Pulmonary artery endothelial cell (primary cell): ENCODE measurements at regions not wholly inside any gene's neighbourhood (a gene's known extent, or its start where the extent isn't known, plus 50 kb on each side); places are given as distances from the start of the nearest gene placed in this dataset.
A peak's percentile ranks its signal among the peaks of the same experiment; 100 is the strongest.

ENCODE experiments used
- DNase-seq: peaks from one replicate; pipeline ENCODE4 v3.0.0-alpha.2; 2011; ENCODE audit warnings: low read depth, low spot score

GRCh38 chr13:74966814-74967424 lies 515.0 kb downstream of the TBC1D4 start:
- peak; percentile 67 for DNase-seq

DNA sequence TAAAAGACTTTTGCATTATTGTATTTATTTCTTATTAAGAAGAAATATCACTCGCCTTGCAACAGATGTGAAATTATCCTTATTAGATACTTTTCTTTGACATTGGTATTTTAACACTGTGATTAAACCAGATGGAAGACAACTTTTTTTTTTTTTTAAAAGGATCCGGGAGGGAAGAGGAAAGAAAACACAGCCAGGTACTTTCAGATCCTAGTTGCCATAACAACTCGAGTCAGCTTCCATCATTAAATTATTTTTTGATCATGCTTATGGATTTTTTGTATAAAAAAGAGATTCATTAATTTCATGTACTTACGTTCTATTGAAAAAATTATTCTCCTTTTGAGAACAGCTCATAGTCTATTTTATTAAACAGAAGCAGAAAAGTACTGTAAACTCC lies 515.7 kb downstream of the TBC1D4 start:
- no peak for DNase-seq

DNA sequence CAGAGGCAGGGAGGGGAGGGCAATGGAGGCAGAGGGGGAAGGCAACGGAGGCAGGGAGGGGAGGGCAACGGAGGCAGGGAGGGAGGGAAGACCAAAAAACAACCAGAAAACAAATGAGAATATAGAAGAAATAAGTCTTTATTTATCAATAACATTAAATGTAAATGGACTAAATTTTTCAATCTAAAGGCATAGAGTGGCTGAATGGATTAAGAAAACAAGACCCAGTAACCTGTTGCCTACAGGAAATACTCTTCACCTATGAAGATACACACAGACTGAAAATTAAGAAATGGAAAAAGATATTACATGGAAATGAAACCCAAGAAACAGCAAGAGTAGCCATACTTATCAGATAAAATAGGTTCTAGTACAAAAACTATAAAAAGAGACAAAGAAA lies 536.3 kb downstream of the TBC1D4 start:
- DNase-seq = no peak

DNA sequence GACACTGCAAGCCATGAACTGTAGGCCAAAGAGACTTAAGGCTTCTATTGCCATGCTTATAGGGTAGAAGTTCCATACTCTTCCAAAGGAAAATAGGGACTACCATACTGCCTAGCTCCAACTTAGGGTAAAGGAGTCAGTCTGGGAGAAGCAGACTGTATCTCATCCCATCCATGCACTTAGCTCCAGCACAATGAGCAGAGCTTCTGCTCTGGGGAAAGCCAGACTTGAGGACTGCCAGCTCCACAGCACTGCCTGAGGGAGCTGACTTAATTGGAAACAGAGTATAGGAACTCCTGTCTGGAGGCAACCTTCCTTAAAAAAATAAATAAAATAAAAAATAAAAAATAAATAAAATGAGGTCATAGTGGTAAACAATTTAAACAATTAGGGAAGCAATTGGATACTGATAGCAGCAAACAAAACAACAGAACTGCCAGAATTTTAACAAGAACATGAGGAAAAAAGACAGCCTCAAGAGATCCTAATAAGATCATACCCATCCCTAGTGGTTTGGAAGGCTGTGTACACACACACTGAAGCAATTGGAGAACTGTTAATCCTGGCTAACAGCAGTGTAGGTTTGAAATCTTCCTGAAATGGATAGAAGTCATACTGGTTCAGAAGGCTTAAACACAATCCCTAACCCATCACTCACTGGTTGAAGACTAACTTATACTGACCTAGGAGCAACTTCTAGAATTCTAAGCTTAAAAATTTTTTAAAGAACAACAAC lies 550.1 kb downstream of the TBC1D4 start:
- DNase-seq = no peak

- peak; percentile 8 for DNase-seq
Observed at GRCh38 chr13:74930402-74931165, 551.4 kb downstream of the TBC1D4 start.

GRCh38 chr13:74929436-74929835 lies 552.5 kb downstream of the TBC1D4 start:
- no peak for DNase-seq

DNA sequence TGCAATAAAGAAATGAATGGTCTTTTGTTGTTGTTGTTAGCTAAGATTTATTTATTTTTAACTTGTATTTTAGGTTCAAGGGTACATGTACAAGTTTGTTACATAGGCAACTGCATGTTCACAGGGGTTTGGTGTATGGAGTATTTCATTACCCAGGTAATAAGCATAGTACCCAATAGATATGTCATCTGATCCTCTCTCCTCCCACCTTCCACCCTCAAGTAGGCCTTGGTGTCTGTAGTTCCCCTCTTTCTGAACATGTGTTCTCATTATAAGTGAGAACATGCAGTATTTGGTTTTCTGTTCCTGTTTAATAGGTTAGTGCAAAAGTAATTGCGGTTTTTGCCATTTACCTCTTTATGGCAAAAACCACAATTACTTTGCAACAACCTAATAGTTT lies 554.1 kb downstream of the TBC1D4 start:
- no peak for DNase-seq

GRCh38 chr13:74922963-74923362 lies 559.0 kb downstream of the TBC1D4 start:
- DNase-seq = no peak

- DNase-seq = no peak
Observed at GRCh38 chr13:74921326-74921725, 560.6 kb downstream of the TBC1D4 start.

DNA sequence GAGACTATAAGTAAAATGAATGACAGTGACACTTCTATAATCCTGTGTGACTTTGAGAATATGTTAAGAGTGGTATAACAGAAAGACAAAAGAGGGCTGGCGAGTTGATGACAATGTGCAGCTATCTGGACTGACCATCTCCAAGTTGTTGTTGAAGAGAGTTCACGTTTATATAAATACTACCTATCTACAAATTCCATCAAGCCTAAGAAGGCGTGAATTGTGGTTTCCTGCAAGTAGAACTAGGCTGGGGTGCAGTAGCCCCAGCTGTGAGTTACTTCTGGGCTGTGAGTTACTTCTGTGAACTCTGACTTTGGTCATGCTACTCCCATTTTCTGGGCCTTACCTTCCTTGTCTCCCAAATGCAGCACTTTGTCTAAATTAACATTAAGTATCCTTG lies 561.0 kb downstream of the TBC1D4 start:
- DNase-seq = no peak

GRCh38 chr13:74920361-74920760 lies 561.6 kb downstream of the TBC1D4 start:
- no peak for DNase-seq

DNA sequence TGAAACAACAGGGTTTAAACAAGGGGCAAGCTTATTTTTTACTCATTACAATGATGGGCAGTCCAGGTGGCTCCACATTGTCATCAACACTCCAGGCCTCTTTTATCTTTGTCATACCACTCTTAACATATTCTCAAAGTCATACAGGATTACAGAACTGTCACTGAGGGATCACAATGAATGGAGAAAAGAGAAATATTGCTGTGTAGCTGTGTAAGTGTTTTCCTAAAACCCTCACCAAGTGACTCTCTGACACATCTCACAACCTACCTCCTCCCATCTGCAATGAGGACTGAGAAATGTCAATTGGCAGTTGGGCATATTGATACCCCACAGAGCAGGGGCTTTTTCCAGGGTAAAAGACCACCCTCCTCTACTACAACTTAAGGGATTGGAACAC lies 562.1 kb downstream of the TBC1D4 start:
- no peak for DNase-seq

DNA sequence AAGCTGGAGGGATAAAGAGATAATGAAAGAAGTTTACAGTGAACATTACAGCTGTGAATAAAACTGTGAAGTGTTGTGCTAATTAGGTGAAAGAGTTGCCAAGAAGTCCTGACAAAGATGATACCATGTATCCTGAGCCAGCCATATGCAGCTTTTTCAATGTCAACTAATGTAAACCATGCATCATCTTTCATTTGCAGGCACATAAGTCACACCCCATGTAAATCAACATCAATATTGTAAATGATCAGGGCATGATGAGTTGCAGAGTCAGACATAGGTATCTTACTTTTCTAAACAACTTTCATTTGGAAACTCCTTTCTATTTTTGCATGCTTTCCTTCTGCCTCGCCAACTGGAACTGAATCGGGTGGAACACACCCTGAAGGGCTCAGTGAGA lies 569.1 kb downstream of the TBC1D4 start:
- DNase-seq = no peak

DNA sequence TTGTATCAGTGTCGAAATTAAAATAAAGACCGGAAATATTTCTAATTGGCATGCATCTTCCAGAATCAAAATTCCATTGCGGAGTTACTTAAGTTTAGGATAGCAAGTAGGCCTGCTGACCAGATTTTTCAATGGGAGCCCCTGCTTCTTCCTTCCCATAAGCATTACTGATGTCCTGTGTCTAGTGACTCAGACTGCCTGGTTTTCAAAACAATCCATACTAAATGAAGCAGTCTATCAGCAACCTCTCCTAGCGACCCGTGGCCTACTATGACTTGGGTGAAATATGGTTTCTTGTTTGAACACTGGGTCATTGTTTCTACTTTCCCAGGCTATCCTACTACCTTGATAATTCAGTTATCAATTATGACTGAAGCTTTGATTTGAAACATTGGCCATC lies 571.6 kb downstream of the TBC1D4 start:
- DNase-seq = no peak

DNA sequence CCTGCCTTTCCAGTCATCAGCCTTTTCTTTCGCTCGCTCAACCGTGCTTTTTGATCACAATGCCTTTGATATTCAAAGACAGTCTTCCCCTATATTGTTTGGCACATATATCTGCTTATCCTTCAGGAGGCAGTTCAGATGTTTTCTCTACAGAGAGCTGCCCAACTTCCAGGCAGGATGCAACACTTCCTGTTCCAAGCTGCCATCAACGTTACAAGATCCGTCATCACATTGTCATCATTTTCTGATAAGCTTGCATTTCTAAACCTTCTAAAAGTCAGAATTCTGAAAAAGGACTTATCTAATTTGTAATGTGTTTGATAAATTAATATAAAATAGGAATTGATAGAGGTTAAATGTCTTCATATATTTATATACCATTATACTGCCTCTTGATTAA lies 574.2 kb downstream of the TBC1D4 start:
- peak; percentile 41 for DNase-seq

DNA sequence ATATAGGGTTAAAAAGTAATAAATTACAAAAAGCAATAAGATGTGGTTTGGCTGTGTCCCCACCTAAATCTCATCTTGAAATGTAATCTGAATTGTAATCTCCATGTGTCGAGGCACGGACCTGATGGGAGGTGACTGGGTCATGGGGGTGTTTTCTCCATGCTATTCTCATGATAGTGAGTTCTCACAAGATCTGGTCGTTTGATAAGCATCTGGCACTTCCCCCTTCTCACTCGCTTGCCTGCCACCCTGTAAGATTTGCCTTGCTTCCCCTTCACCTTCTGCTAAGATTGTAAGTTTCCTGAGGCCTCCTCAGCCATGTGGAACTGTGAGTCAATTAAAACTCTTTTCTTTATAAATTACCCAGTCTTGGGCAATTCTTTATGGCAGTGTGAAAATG lies 577.4 kb downstream of the TBC1D4 start:
- DNase-seq = no peak

GRCh38 chr13:74895042-74895796 lies 586.8 kb downstream of the TBC1D4 start:
- no peak for DNase-seq

- no peak for DNase-seq
Observed at GRCh38 chr13:74892096-74892495, 589.9 kb downstream of the TBC1D4 start.

- peak; percentile 68 for DNase-seq
Observed at GRCh38 chr13:74891610-74892009, 590.4 kb downstream of the TBC1D4 start.

DNA sequence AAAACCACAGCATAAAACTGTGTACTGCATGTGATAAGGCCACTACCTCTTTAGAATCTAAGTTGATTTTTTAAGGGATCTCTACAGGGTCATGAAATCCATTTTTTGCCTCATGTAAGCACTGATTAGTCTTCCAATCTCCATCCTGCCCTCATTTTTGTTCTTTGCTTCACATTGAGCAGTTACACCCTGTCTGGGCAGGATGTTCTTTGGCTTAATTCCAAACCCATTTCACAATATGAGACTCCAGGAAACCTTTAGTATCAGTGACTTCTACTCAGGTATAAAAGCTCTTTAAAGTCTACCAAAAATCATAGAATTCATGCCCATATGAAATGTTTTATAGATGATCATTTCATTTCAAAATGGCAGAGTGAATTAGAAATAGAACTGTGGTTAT lies 592.6 kb downstream of the TBC1D4 start:
- DNase-seq = no peak

- no peak for DNase-seq
Observed at GRCh38 chr13:74886502-74886901, 595.5 kb downstream of the TBC1D4 start.

DNA sequence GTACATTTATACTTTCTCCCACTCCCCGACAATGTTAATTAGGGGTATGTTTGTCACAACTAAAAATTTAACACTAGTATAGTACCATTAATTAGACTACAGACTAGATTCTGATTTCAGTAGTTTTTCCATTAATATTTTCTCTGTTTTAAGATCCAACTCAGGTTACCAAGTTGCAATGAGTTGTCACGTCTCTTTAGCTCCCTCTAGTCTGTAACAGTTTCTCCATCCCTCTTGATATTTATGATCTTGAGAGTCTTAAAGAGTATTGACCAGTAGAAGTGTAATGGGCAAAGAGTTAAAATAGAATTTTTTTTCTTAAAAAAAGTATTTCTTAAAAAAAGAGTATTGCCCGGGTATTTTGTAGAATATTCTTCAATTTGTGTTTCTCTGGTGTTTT lies 598.1 kb downstream of the TBC1D4 start:
- DNase-seq = no peak
